HEK293 (cell line): ENCODE measurements at regions not wholly inside any gene's neighbourhood (a gene's known extent, or its start where the extent isn't known, plus 50 kb on each side); places are given as distances from the start of the nearest gene placed in this dataset.

ENCODE experiments used
- YY1 ChIP-seq: fragments of 450-650 bp; formaldehyde crosslinking; IDR thresholded peaks from 2 replicates; pipeline ENCODE4 v1.5.1; 2018; ENCODE audit warnings: missing biosample characterization, missing genetic modification characterization
- ZNF133 ChIP-seq: fragments of 450-650 bp; formaldehyde crosslinking; IDR thresholded peaks from 2 replicates; pipeline ENCODE4 v1.5.1; 2016; ENCODE audit warnings: missing biosample characterization, missing genetic modification characterization
- ZNF138 ChIP-seq: fragments of 450-650 bp; formaldehyde crosslinking; IDR thresholded peaks from 2 replicates; pipeline ENCODE4 v1.5.1; 2016; ENCODE audit warnings: missing biosample characterization, missing genetic modification characterization, borderline replicate concordance
- ZNF175 ChIP-seq: fragments of 450-650 bp; formaldehyde crosslinking; IDR thresholded peaks from 2 replicates; pipeline ENCODE4 v1.5.1; 2016; ENCODE audit warnings: missing biosample characterization, missing genetic modification characterization
- ZNF221 ChIP-seq: fragments of 450-650 bp; formaldehyde crosslinking; IDR thresholded peaks from 2 replicates; pipeline ENCODE4 v1.5.1; 2017; ENCODE audit warnings: missing biosample characterization, missing genetic modification characterization, borderline replicate concordance
- ZNF549 ChIP-seq: fragments of 450-650 bp; IDR thresholded peaks from 2 replicates; pipeline ENCODE4 v1.5.1; 2018; ENCODE audit warnings: missing biosample characterization, missing genetic modification characterization, mild to moderate bottlenecking, inconsistent platforms, moderate library complexity
- ZNF561 ChIP-seq: fragments of 450-650 bp; IDR thresholded peaks from 2 replicates; pipeline ENCODE4 v1.5.1; 2018; ENCODE audit warnings: missing biosample characterization, missing genetic modification characterization, borderline replicate concordance
- TF ChIP-seq, protein P1 (sequence below): fragments of 450-650 bp; formaldehyde crosslinking; IDR thresholded peaks from 2 replicates; pipeline ENCODE4 v1.5.1; 2016; ENCODE audit warnings: missing biosample characterization, missing genetic modification characterization
- TF ChIP-seq, protein P2 (sequence below): fragments of 450-650 bp; formaldehyde crosslinking; IDR thresholded peaks from 2 replicates; pipeline ENCODE4; 2016; ENCODE audit warnings: missing biosample characterization, missing genetic modification characterization
- TF ChIP-seq, protein P3 (sequence below): fragments of 450-650 bp; formaldehyde crosslinking; IDR thresholded peaks from 2 replicates; pipeline ENCODE4 v1.5.0; 2017; ENCODE audit warnings: missing biosample characterization, missing genetic modification characterization, borderline replicate concordance
- TF ChIP-seq, protein P4 (sequence below): fragments of 450-650 bp; formaldehyde crosslinking; IDR thresholded peaks from 2 replicates; pipeline ENCODE4 v1.5.1; 2016; ENCODE audit warnings: missing biosample characterization, missing genetic modification characterization

DNA sequence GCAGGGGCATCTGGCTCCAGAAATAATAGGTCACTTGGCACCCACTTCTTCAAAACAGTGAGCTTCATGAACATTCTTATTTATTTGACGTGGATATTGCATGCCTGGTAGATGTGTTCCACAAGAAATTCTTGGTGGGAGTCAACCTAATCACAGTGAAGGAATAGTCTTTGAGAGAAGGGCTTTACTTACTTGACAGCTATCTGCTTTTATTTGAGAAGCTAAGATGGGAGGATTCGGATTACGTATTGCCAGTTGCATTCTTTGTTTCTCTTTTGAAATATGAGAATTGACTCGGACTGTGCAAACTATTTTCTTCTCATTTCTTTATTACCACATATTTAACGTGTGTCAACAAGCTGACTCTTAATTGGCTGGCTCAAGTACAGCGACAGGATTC is 117.2 kb downstream of the FASLG start:
- TF ChIP-seq, protein P1, sequence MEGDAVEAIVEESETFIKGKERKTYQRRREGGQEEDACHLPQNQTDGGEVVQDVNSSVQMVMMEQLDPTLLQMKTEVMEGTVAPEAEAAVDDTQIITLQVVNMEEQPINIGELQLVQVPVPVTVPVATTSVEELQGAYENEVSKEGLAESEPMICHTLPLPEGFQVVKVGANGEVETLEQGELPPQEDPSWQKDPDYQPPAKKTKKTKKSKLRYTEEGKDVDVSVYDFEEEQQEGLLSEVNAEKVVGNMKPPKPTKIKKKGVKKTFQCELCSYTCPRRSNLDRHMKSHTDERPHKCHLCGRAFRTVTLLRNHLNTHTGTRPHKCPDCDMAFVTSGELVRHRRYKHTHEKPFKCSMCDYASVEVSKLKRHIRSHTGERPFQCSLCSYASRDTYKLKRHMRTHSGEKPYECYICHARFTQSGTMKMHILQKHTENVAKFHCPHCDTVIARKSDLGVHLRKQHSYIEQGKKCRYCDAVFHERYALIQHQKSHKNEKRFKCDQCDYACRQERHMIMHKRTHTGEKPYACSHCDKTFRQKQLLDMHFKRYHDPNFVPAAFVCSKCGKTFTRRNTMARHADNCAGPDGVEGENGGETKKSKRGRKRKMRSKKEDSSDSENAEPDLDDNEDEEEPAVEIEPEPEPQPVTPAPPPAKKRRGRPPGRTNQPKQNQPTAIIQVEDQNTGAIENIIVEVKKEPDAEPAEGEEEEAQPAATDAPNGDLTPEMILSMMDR (tag by site-specific recombination): no peak
- no peak for TF ChIP-seq ZNF138 (tag by site-specific recombination)
- TF ChIP-seq YY1 (tag by site-specific recombination): no peak
- no peak for TF ChIP-seq ZNF175
- no peak for TF ChIP-seq ZNF133 (tag by site-specific recombination)
- TF ChIP-seq, protein P2, sequence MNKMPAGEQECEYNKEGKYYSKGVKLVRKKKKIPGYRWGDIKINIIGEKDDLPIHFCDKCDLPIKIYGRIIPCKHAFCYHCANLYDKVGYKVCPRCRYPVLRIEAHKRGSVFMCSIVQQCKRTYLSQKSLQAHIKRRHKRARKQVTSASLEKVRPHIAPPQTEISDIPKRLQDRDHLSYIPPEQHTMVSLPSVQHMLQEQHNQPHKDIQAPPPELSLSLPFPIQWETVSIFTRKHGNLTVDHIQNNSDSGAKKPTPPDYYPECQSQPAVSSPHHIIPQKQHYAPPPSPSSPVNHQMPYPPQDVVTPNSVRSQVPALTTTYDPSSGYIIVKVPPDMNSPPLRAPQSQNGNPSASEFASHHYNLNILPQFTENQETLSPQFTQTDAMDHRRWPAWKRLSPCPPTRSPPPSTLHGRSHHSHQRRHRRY (tag by site-specific recombination): no peak
- TF ChIP-seq ZNF221 (tag by site-specific recombination): no peak
- TF ChIP-seq ZNF549 (tag by site-specific recombination): no peak
- TF ChIP-seq ZNF561: no peak
- TF ChIP-seq, protein P3, sequence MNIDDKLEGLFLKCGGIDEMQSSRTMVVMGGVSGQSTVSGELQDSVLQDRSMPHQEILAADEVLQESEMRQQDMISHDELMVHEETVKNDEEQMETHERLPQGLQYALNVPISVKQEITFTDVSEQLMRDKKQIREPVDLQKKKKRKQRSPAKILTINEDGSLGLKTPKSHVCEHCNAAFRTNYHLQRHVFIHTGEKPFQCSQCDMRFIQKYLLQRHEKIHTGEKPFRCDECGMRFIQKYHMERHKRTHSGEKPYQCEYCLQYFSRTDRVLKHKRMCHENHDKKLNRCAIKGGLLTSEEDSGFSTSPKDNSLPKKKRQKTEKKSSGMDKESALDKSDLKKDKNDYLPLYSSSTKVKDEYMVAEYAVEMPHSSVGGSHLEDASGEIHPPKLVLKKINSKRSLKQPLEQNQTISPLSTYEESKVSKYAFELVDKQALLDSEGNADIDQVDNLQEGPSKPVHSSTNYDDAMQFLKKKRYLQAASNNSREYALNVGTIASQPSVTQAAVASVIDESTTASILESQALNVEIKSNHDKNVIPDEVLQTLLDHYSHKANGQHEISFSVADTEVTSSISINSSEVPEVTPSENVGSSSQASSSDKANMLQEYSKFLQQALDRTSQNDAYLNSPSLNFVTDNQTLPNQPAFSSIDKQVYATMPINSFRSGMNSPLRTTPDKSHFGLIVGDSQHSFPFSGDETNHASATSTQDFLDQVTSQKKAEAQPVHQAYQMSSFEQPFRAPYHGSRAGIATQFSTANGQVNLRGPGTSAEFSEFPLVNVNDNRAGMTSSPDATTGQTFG (tag by site-specific recombination): no peak
- TF ChIP-seq, protein P4, sequence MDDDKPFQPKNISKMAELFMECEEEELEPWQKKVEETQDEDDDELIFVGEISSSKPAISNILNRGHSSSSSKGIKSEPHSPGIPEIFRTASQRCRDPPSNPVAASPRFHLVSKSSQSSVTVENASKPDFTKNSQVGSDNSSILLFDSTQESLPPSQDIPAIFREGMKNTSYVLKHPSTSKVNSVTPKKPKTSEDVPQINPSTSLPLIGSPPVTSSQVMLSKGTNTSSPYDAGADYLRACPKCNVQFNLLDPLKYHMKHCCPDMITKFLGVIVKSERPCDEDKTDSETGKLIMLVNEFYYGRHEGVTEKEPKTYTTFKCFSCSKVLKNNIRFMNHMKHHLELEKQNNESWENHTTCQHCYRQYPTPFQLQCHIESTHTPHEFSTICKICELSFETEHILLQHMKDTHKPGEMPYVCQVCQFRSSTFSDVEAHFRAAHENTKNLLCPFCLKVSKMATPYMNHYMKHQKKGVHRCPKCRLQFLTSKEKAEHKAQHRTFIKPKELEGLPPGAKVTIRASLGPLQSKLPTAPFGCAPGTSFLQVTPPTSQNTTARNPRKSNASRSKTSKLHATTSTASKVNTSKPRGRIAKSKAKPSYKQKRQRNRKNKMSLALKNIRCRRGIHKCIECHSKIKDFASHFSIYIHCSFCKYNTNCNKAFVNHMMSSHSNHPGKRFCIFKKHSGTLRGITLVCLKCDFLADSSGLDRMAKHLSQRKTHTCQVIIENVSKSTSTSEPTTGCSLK (tag by site-specific recombination): no peak
